HPDE6-E6E7 (cell line): ENCODE measurements at regions not wholly inside any gene's neighbourhood (a gene's known extent, or its start where the extent isn't known, plus 50 kb on each side); places are given as distances from the start of the nearest gene placed in this dataset.
A peak's percentile ranks its signal among the peaks of the same experiment; 100 is the strongest.

Experiments used
- DNase-seq: peaks from one replicate; pipeline ENCODE4 v3.0.0; 2011; ENCODE audit warnings: missing footprints; ENCODE audit errors: extremely low spot score

DNA sequence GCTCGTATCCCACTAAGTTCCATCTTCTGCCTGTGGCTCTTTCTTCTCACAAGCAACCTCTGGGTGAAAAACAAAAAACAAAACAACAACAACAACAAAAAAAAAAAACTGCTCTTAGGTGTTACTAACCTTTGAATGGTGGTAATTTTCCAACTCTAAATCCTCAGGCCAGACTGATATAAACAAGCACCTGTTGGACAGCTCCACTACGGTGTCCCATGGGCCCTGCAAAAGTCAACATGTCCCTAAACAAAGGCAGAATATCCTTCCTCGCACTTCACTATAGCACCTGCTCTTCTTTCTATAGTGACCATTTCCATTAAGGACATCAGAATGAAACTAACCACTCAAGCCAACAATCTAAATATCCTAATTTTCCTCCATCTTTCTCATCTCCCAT, 54.6 kb upstream of the PARM1 start:
- DNase-seq, result no peak

DNA sequence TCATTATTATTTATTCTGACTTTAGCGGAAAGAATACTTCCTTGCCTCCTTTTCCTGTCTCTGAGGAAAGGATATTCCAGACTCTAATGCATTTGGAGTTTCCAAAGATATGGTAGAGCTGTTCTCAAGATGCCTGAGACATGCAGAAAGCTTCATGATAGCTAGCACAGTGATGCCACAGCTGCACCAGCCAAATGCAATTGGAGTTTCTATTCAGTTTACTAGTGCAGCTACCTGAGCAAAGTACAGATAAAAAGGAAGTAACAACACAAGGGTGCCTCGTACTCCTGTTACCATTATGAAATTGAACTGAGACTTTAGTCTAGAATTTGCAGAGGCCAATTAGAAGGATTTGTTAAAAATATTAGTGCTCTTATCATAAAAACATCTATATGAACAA, 57.5 kb upstream of the PARM1 start:
- no peak for DNase-seq

DNA sequence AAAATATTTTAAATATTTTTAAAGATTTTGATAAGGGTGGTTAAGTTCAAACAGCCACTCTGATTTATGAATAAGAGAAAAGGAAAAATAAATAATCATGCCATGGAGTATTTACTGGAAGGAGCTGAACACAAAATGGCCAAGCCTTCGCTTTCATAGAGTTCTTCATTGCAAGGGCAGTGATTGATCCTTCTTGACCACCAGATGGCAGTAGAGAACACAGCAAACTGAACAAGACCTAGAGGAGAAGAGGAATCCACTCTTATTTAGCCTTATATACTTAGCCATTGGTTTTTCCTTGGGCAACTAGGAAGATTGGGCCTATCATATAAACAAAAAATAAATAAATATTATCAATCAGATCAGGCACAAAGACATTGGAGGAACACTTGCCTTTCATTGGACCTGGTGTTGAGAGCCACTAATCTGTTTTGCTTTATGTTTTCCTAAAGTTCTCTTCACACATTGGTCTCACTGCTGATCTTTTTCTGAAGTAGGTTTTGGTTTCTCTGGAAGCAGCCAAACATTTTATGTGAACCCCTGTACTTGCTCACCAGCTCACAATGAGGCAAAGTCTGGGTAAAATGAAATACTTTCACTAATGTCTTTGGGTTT, 58.1 kb upstream of the PARM1 start:
- peak; percentile 27 for DNase-seq

DNA sequence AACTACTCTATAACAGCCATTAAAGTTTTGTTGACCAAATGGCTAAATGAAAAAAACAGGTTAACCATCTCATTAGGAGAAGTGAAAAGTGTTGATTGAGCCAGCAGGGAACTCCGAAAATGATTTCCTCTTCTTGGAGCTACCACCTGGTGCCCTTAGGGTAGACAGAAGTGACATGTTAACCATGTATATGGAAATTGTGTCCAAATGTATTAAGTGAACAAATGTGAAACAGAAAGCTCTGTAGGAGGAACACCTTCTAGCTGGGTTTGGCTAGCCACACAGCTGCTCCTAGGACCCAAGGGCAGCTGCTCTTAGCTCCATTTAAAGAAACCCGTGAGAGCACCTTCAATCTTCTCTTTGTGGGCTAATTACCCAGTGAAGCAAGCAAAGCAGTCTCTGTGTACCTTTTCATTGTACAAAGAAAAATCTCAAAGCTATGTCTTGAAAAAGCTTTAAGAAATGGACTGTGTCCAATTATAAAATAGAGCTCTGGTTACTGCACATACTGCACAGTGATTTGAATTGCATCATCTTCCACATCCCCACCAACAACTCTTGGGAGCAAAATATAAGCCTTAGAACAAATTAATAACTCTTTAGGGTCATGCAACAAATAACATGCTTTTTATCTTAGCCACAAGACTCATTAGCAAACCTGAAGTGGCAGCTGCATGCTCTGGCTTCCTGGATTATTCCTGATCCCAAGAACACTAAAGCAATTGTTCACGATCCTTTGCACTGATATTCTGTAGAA, 59.2 kb upstream of the PARM1 start:
- DNase-seq, result no peak

DNA sequence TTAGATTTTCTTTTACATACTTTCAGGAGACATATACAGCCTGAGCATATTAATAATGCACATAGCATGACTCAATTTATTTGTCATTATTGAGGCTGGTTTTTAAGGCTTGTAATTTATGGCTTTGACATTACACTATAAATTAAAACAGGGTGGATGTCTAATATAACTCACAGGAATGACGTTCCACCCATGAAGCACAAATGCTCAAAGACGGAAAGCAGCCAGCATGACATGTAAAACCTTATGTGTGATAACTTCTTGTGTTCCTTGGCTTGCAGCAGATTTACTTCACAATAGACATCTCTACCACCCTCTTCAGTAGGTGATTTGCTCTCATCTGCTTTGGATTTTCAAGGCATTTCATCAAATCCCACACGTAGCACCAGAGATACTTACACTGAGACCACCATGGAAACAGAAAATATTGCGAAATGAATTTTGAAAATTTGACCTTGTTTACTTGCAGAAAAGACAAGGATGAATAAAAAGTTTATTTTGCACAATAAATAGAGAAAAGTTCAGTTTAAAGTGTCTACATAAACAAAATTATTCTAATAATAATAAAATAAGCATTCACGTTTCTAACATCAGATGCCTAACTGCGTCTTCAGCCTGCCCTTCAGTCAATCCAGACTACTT, 64.7 kb upstream of the BTC start:
- DNase-seq, result no peak

DNA sequence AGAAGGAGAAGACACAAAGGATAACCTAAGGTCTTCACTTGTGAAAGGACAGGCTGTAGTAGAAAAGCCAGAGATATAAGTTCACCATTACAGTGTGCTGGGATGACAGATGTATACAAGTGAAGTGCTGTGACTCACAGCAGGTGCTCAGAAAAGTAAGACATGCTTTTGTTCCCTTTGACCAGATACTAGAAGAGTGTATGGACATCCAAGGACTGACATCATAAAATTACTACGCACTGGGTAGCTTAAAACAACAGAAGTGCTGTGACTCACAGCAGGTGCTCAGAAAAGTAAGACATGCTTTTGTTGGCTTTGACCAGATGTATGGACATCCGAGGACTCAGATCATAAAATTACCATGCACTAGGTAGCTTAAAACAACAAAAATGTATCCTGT, 61.6 kb upstream of the BTC start:
- no peak for DNase-seq

- no peak for DNase-seq
Measured at GRCh38 chr4:74848774-74849173, 54.5 kb upstream of the BTC start.

GRCh38 chr4:74845834-74846233, 51.5 kb upstream of the BTC start:
- DNase-seq, result no peak
